Neural cell (in vitro differentiated cells): ENCODE measurements at regions not wholly inside any gene's neighbourhood (a gene's known extent, or its start where the extent isn't known, plus 50 kb on each side); places are given as distances from the start of the nearest gene placed in this dataset.

Experiments
- EP300 ChIP-seq: fragments of 450-650 bp; conservative IDR thresholded peaks from 2 replicates; pipeline ENCODE4 v1.6.1; 2014; ENCODE audit warnings: antibody characterized with exemption, mild to moderate bottlenecking, moderate library complexity; ENCODE audit not compliant: poor library complexity, severe bottlenecking
- EZH2 ChIP-seq: fragments of 200-600, 300-800 bp; shearing (Covaris generic), sonication (generic); IDR thresholded peaks from 2 replicates; pipeline ENCODE4 v1.6.1; 2014; ENCODE audit warnings: antibody characterized with exemption, low read length, borderline replicate concordance, mild to moderate bottlenecking; ENCODE audit not compliant: insufficient read depth, poor library complexity, severe bottlenecking
- POLR2AphosphoS5 ChIP-seq: IDR thresholded peaks from 2 replicates; pipeline ENCODE4 v1.6.1; 2012
- RAD21 ChIP-seq: fragments of 450-650 bp; conservative IDR thresholded peaks from 2 replicates; pipeline ENCODE4 v1.6.1; 2014; ENCODE audit warnings: antibody characterized with exemption, mild to moderate bottlenecking, moderate library complexity
- SMC3 ChIP-seq: fragments of 450-650 bp; conservative IDR thresholded peaks from 2 replicates; pipeline ENCODE4 v1.6.1; 2014; ENCODE audit warnings: antibody characterized with exemption, mild to moderate bottlenecking, moderate library complexity; ENCODE audit not compliant: poor library complexity
- TAF1 ChIP-seq: IDR thresholded peaks from 2 replicates; pipeline ENCODE4 v1.6.1; 2012; ENCODE audit warnings: low read depth
- TF ChIP-seq, protein P1 (sequence below): fragments of 450-650 bp; IDR thresholded peaks from 2 replicates; pipeline ENCODE4 v1.5.1; 2014; ENCODE audit warnings: antibody characterized with exemption, mild to moderate bottlenecking, moderate library complexity; ENCODE audit not compliant: poor library complexity, severe bottlenecking
- TF ChIP-seq, protein P2 (sequence below): IDR thresholded peaks from 2 replicates; pipeline ENCODE4 v1.6.1; 2012; ENCODE audit warnings: borderline replicate concordance

DNA sequence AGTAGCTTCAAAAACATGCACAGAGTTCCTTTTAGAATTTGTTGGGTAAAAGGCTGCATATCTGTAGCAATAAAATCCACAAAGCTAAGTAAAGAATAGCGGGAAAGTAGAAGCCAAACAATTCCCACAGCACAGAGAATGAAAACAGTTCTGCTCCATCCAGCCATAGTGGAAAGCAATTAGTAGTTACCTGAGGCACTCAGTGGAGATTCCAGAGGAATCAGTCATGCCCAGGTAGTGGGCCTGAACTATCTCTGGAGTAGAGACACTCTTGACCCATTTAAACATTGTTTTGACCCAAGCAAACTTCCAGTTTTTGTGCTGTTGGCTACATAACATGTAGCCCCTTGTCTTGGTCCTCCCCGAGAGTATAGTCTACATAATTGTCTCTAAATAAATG is 559.5 kb upstream of the PTCHD4 start:
- no peak for TF ChIP-seq RAD21
- TF ChIP-seq, protein P1, sequence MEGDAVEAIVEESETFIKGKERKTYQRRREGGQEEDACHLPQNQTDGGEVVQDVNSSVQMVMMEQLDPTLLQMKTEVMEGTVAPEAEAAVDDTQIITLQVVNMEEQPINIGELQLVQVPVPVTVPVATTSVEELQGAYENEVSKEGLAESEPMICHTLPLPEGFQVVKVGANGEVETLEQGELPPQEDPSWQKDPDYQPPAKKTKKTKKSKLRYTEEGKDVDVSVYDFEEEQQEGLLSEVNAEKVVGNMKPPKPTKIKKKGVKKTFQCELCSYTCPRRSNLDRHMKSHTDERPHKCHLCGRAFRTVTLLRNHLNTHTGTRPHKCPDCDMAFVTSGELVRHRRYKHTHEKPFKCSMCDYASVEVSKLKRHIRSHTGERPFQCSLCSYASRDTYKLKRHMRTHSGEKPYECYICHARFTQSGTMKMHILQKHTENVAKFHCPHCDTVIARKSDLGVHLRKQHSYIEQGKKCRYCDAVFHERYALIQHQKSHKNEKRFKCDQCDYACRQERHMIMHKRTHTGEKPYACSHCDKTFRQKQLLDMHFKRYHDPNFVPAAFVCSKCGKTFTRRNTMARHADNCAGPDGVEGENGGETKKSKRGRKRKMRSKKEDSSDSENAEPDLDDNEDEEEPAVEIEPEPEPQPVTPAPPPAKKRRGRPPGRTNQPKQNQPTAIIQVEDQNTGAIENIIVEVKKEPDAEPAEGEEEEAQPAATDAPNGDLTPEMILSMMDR = no peak
- TF ChIP-seq POLR2AphosphoS5 = no peak
- TF ChIP-seq TAF1 = no peak
- no peak for TF ChIP-seq EZH2
- TF ChIP-seq, protein P2, sequence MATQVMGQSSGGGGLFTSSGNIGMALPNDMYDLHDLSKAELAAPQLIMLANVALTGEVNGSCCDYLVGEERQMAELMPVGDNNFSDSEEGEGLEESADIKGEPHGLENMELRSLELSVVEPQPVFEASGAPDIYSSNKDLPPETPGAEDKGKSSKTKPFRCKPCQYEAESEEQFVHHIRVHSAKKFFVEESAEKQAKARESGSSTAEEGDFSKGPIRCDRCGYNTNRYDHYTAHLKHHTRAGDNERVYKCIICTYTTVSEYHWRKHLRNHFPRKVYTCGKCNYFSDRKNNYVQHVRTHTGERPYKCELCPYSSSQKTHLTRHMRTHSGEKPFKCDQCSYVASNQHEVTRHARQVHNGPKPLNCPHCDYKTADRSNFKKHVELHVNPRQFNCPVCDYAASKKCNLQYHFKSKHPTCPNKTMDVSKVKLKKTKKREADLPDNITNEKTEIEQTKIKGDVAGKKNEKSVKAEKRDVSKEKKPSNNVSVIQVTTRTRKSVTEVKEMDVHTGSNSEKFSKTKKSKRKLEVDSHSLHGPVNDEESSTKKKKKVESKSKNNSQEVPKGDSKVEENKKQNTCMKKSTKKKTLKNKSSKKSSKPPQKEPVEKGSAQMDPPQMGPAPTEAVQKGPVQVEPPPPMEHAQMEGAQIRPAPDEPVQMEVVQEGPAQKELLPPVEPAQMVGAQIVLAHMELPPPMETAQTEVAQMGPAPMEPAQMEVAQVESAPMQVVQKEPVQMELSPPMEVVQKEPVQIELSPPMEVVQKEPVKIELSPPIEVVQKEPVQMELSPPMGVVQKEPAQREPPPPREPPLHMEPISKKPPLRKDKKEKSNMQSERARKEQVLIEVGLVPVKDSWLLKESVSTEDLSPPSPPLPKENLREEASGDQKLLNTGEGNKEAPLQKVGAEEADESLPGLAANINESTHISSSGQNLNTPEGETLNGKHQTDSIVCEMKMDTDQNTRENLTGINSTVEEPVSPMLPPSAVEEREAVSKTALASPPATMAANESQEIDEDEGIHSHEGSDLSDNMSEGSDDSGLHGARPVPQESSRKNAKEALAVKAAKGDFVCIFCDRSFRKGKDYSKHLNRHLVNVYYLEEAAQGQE = no peak
- TF ChIP-seq EP300 = no peak
- TF ChIP-seq SMC3 = no peak
